ENCODE measurements at regions not wholly inside any gene's neighbourhood (a gene's known extent, or its start where the extent isn't known, plus 50 kb on each side); places are given as distances from the start of the nearest gene placed in this dataset.

- FAIRE-seq (no peak), DNase-seq (ENCODE audit: low spot score in 2 of 2) (no peak)
Measured at GRCh38 chr10:47184724-47185330, 115.2 kb upstream of the GDF10 start.

- DNase-seq (ENCODE audit: low spot score in 2 of 2), result no peak
Measured at GRCh38 chr10:47186941-47187340, 113.1 kb upstream of the GDF10 start.

GRCh38 chr10:47187592-47187991 is 112.4 kb upstream of the GDF10 start:
- no peak for FAIRE-seq
- no peak for DNase-seq (ENCODE audit: low spot score in 2 of 2)

More at GRCh38 chr10:47186941-47187340, 113.1 kb upstream of the GDF10 start:
- no peak for FAIRE-seq

- no peak for DNase-seq (ENCODE audit: low spot score in 2 of 2)
- FAIRE-seq, result no peak
Measured at GRCh38 chr10:47188156-47188555, 111.8 kb upstream of the GDF10 start.

GRCh38 chr10:47189802-47190201 is 110.2 kb upstream of the GDF10 start:
- DNase-seq (ENCODE audit: low spot score in 2 of 2), result no peak
- no peak for FAIRE-seq

- FAIRE-seq (no peak), DNase-seq (ENCODE audit: low spot score in 2 of 2) (no peak)
Measured at GRCh38 chr10:47190301-47190700, 109.7 kb upstream of the GDF10 start.

- no peak for DNase-seq (ENCODE audit: low spot score in 2 of 2)
- FAIRE-seq, result no peak
Measured at GRCh38 chr10:47190802-47191450, 109.1 kb upstream of the GDF10 start.

GRCh38 chr10:47192273-47192672 is 107.7 kb upstream of the GDF10 start:
- no peak for FAIRE-seq
- DNase-seq (ENCODE audit: low spot score in 2 of 2), result no peak

GRCh38 chr10:47193666-47194065 is 106.3 kb upstream of the GDF10 start:
- DNase-seq (ENCODE audit: low spot score in 2 of 2), result no peak
- FAIRE-seq, result no peak

GRCh38 chr10:47195274-47195885 is 104.6 kb upstream of the GDF10 start:
- DNase-seq (ENCODE audit: low spot score in 2 of 2) (no peak), FAIRE-seq (no peak)

GRCh38 chr10:47196691-47197090 is 103.3 kb upstream of the GDF10 start:
- FAIRE-seq, result no peak
- DNase-seq (ENCODE audit: low spot score in 2 of 2), result no peak

GRCh38 chr10:47198221-47198620 is 101.8 kb upstream of the GDF10 start:
- DNase-seq (ENCODE audit: low spot score in 2 of 2), result no peak
- FAIRE-seq, result no peak

- DNase-seq (ENCODE audit: low spot score in 2 of 2) (no peak), FAIRE-seq (no peak)
Measured at GRCh38 chr10:47205192-47205591, 94.8 kb upstream of the GDF10 start.

GRCh38 chr10:47206449-47207280 is 93.3 kb upstream of the GDF10 start:
- DNase-seq (ENCODE audit: low spot score in 2 of 2), result no peak

GRCh38 chr10:47207281-47207615 is 92.7 kb upstream of the GDF10 start:
- DNase-seq (ENCODE audit: low spot score in 2 of 2), result no peak
- FAIRE-seq, result no peak

More at GRCh38 chr10:47206449-47207280, 93.3 kb upstream of the GDF10 start:
- no peak for FAIRE-seq

- DNase-seq (ENCODE audit: low spot score in 2 of 2) (no peak), FAIRE-seq (no peak)
Measured at GRCh38 chr10:47207894-47208469, 92.0 kb upstream of the GDF10 start.

GRCh38 chr10:47209466-47209865 is 90.5 kb upstream of the GDF10 start:
- no peak for FAIRE-seq
- no peak for DNase-seq (ENCODE audit: low spot score in 2 of 2)

- DNase-seq (ENCODE audit: low spot score in 2 of 2) (no peak), FAIRE-seq (no peak)
Measured at GRCh38 chr10:47214520-47214919, 85.5 kb upstream of the GDF10 start.

GRCh38 chr10:47217113-47217512 is 82.9 kb upstream of the GDF10 start:
- no peak for FAIRE-seq
- no peak for DNase-seq (ENCODE audit: low spot score in 2 of 2)

GRCh38 chr10:47218803-47219202 is 81.2 kb upstream of the GDF10 start:
- FAIRE-seq, result no peak
- DNase-seq (ENCODE audit: low spot score in 2 of 2), result no peak

- FAIRE-seq (no peak), DNase-seq (ENCODE audit: low spot score in 2 of 2) (no peak)
Measured at GRCh38 chr10:47222461-47222860, 77.5 kb upstream of the GDF10 start.

Data from frontal cortex (tissue), 3 donors.